AG09309 (cell line): ENCODE measurements at regions not wholly inside any gene's neighbourhood (a gene's known extent, or its start where the extent isn't known, plus 50 kb on each side); places are given as distances from the start of the nearest gene placed in this dataset.

Experiments used
- DNase-seq: peaks from one replicate; pipeline ENCODE4 v3.0.0-alpha.2; 2010; ENCODE audit warnings: low read depth
- H3K4me3 ChIP-seq: 2 replicates; pipeline ENCODE4 v1.5.1; 2011; ENCODE audit warnings: mild to moderate bottlenecking, low read depth, low read length, moderate library complexity; ENCODE audit not compliant: control insufficient read depth
- CTCF ChIP-seq: IDR thresholded peaks from 2 replicates; pipeline ENCODE4 v1.5.1; 2011; ENCODE audit warnings: mild to moderate bottlenecking, low read depth, low read length, inconsistent platforms; ENCODE audit not compliant: insufficient read depth, control insufficient read depth; ENCODE audit errors: missing control alignments

GRCh38 chr6:121590916-121591315 is 155.5 kb downstream of the GJA1 start:
- no peak for DNase-seq
- H3K4me3 ChIP-seq = no peak overlapping the region
- TF ChIP-seq CTCF = no peak

- no peak overlapping the region for H3K4me3 ChIP-seq
- TF ChIP-seq CTCF = no peak
- DNase-seq = no peak
These were observed 157.0 kb downstream of the GJA1 start for GRCh38 chr6:121592261-121592935.

- no peak for TF ChIP-seq CTCF
- DNase-seq = no peak
- H3K4me3 ChIP-seq = no peak overlapping the region
These were observed 157.7 kb downstream of the GJA1 start for GRCh38 chr6:121593011-121593641.

GRCh38 chr6:121594053-121594452 is 158.6 kb downstream of the GJA1 start:
- no peak for DNase-seq
- H3K4me3 ChIP-seq = no peak overlapping the region
- TF ChIP-seq CTCF = no peak

GRCh38 chr6:121595646-121596045 is 160.2 kb downstream of the GJA1 start:
- DNase-seq = no peak
- no peak for TF ChIP-seq CTCF
- no peak overlapping the region for H3K4me3 ChIP-seq

- no peak for DNase-seq
- H3K4me3 ChIP-seq = no peak overlapping the region
- TF ChIP-seq CTCF = no peak
These were observed 161.0 kb downstream of the GJA1 start for GRCh38 chr6:121596441-121596840.
